Urothelium cell line (cell line): ENCODE measurements at regions not wholly inside any gene's neighbourhood (a gene's known extent, or its start where the extent isn't known, plus 50 kb on each side); places are given as distances from the start of the nearest gene placed in this dataset.
"Not testable (repeated sequence)": the region's sequence is repeated elsewhere in the genome, so short reads cannot be mapped to it uniquely, and the experiment has no call there.

Experiments used
- DNase-seq: peaks from one replicate; pipeline ENCODE4 v3.0.0; 2011; ENCODE audit warnings: low spot score, mixed read lengths
- FAIRE-seq: peaks from 2 replicates; lab custom pipeline; 2011; peaks lifted over from hg19 to GRCh38; lab: Jason Lieb, UNC

- FAIRE-seq = no peak
Observed at GRCh38 chr2:109690822-109691541, 76.8 kb downstream of the SOWAHC start.

DNA sequence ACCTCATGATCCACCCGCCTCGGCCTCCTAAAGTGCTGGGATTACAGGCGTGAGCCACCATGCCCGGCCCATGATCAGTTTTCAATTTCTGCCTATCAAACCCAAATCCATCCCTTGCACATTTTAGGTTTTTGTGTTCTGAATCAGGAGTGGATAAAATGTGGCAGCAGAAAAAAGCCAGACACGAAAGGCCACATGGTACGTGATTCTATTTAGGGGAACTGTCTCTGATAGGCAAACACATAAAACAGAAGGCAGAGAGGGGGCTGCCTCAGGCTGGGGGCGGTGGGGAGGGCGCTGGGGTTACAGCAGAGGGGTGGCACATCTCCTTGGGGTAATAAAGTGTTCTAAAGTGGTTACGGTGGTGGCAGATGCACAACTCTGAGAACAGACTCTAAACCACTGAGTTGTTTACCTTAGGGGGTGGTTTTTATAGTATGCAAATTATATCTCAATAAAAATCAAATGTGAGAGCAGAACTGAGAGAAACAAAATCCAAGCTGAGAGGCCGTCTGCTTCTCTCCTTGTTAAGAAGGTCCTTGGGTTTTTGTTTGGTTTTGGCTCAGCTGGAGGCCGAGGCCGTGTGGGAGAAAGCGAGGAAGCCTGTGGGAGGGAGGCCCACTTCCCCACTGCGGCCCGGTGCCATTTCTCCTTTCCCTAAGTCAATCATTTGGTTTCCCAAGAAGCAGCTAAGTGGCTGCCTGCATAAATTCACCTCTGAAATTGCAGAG is 78.0 kb downstream of the SOWAHC start:
- DNase-seq = no peak
- FAIRE-seq = no peak

More at GRCh38 chr2:109690822-109691541, 76.8 kb downstream of the SOWAHC start:
- no peak for DNase-seq

DNA sequence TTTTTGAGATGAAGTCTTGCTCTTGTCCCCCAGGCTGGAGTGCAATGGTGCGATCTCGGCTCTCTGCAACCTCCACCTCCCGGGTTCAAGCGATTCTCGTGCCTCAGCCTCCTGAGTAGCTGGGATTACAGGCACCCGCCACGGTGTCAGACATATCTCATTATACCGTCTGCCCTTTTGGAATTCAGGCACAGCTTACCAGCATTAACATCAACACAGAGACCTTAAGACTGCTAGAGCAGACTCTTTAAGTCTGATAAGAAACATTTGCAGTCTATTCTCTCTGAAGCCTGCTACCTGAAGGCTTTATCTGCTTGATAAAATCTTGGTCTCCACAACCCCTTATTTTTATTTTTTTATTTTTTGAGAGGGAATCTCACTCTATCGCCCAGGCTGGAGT is 78.7 kb downstream of the SOWAHC start:
- not testable (repeated sequence) for DNase-seq, FAIRE-seq

DNA sequence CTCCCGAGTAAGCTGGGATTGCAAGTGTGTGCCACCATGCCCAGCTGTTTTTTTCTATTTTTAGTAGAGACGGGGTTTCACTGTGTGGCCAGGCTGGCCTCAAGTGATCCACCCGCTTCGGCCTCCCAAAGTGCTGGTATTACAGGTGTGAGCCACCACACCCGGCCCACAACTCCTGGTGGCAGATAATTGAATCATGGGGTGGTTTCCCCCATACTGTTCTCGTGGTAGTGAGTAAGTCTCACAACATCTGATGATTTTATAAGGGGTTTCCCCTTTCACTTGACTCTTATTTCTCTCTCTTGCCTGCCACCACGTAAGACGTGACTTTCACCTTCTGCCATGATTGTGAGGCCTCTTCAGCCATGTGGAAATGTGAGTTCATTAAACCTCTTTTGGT is 79.1 kb downstream of the SOWAHC start:
- not testable (repeated sequence) for DNase-seq, FAIRE-seq

GRCh38 chr2:109694190-109694589 is 80.0 kb downstream of the SOWAHC start:
- DNase-seq (no peak), FAIRE-seq (no peak)

GRCh38 chr2:109695290-109695689 is 81.1 kb downstream of the SOWAHC start:
- DNase-seq = no peak
- FAIRE-seq = no peak

DNA sequence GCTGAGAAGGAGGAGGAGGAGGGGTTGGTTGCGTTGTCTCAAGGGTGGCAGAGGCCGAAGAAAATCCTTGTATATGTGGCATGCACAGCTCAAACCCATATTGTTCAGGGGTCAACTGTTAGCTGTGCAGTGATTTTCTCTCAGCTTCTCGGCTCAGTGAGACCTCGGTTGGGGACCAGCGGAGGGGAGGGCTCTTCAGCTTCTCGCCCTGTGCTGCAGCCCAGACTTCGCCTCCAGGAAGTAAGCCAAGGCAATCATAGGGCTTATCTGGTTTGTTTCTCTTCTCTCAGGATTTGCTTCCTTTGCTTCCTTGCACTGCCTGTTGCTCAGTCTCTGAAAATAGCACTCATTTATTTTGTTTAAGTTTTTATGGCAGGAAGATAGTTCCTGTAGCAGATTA is 85.5 kb downstream of the SOWAHC start:
- DNase-seq (no peak), FAIRE-seq (no peak)

DNA sequence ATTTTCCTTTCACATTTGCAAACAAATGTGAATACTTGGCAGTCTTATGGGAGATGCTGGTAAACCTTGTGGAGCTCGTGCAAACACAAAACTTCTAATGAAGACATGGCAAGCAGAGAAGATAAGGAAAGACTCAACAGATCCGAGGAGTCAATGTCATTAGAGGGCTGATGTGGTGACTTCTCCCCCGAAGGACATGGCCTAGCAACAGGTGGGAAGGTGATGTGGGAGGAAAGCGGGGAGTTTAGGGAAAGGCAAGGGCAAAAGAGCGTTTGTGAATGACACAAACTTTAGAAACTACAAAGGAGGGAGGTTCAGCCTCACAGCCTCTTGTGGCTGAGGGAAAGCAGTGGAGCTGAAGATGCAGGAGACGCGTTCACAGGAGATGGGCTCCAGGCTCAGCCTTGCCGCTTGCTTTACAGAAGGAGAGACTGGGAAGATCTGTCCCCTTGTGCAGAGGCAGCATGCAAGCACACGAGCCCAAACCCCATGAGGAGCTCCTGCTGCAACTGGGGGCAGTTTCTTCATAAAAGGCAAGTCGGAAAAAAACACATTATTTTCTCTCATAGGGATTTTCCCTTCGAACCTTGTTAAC is 86.6 kb downstream of the SOWAHC start:
- FAIRE-seq = no peak
- DNase-seq = no peak

GRCh38 chr2:109701362-109701761 is 87.2 kb downstream of the SOWAHC start:
- DNase-seq (no peak), FAIRE-seq (no peak)

- DNase-seq = peak; percentile 85
- FAIRE-seq = peak; percentile 90
Observed at GRCh38 chr2:109702250-109702985, 88.3 kb downstream of the SOWAHC start.

- FAIRE-seq = peak; percentile 52
Observed at GRCh38 chr2:109703077-109703476, 88.9 kb downstream of the SOWAHC start.

DNA sequence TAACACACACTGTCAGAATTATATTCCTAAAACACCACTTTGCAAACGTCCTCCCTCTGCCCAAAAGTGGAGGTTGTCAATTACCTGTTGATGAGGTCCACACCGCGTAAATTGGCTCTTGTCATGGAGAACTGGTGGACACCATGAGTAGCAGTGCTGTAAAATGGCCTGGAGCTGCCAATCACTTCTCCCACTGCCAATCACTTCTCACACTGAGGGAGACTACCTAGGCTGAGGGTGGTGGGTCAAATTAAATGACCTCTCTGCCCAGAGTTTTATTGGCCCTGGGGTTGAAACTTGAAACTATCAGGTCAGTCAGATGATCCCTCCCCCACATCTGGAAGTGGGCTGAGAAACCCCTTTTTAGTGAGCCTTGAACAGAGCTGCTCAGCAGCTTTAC is 89.6 kb downstream of the SOWAHC start:
- no peak for DNase-seq
- peak; percentile 59 for FAIRE-seq

More at GRCh38 chr2:109703077-109703476, 88.9 kb downstream of the SOWAHC start:
- no peak for DNase-seq

- DNase-seq = no peak
- no peak for FAIRE-seq
Observed at GRCh38 chr2:109707281-109708147, 86.6 kb upstream of the RGPD5 start.

- no peak for FAIRE-seq
Observed at GRCh38 chr2:109710505-109711229, 83.4 kb upstream of the RGPD5 start.

GRCh38 chr2:109711230-109712122 is 82.6 kb upstream of the RGPD5 start:
- DNase-seq = no peak

More at GRCh38 chr2:109710505-109711229, 83.4 kb upstream of the RGPD5 start:
- DNase-seq = no peak

DNA sequence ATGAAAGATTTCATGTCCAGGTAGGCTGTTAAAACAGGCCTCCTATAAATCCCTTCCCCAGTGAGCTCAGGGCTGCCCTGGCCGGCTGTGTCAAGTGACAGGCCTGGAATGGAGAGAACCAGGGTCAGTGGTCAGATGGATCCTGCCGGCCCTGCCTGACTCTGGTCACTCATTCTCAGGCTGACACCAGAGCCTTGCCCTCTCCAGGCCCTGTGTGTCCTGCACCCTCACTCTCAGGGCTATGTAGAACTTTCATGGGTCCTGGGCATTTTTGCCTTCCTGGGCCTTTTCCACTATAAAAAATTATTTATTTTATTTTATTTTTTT is 82.0 kb upstream of the RGPD5 start:
- FAIRE-seq = no peak
- DNase-seq = no peak

More at GRCh38 chr2:109711230-109712122, 82.6 kb upstream of the RGPD5 start:
- no peak for FAIRE-seq

GRCh38 chr2:109712746-109713145 is 81.4 kb upstream of the RGPD5 start:
- FAIRE-seq (no peak), DNase-seq (no peak)

DNA sequence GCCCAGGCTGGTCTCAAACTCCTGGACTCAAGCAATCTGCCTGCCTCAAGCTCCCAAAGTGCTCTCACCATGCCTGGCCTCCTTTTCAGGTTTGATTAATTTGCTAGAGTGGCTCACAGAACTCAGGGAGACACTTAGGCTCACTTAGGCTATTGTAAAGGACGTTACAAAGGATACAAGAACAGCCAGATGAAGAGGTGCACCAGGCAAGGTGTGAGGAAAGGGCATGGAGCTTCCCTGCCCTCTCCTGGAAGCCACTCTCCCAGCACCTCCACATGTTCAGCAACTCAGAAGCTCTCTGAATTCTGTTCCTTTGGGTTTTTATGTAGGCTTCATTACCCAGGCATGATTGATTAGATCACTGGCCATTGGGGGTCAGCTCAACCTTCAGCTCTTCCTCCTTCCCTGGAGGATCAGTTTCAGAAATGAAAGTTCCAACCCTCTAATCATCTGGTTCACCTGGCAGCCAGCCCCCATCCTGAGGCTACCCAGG is 78.7 kb upstream of the RGPD5 start:
- FAIRE-seq (no peak), DNase-seq (no peak)
